GM20000 (cell line): ENCODE measurements at regions not wholly inside any gene's neighbourhood (a gene's known extent, or its start where the extent isn't known, plus 50 kb on each side); places are given as distances from the start of the nearest gene placed in this dataset.
"Not testable (repeated sequence)": the region's sequence is repeated elsewhere in the genome, so short reads cannot be mapped to it uniquely, and the experiment has no call there.

Experiments used
- DNase-seq: peaks from one replicate; pipeline ENCODE4 v3.0.0; 2012; ENCODE audit warnings: low spot score
- CTCF ChIP-seq: IDR thresholded peaks from 2 replicates; pipeline ENCODE4 v1.5.1; 2012; ENCODE audit warnings: mild to moderate bottlenecking, control low read depth; ENCODE audit errors: extremely low read depth, missing control alignments

GRCh38 chr7:13724977-13725566 lies 264.4 kb downstream of the ETV1 start:
- TF ChIP-seq CTCF, result no peak
- no peak for DNase-seq

DNA sequence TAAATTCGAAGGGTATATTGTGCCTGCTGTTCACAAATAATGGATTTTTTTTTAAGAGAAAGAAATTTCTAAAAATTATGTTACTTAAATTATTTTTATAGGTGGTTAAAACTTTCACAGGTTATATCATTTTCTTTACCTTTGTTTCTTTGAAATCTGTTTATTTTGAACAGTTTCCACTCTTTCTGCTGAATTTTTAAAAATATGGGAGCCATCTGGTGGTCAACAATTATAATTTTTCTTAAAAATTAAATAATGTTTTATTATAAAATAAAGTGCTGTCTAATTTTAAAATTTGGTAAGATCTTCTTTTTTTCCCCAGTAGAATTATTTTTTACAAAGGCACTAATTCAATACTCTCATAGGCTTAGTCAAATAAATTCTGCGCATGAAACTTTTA lies 263.9 kb downstream of the ETV1 start:
- TF ChIP-seq CTCF, result no peak
- no peak for DNase-seq

DNA sequence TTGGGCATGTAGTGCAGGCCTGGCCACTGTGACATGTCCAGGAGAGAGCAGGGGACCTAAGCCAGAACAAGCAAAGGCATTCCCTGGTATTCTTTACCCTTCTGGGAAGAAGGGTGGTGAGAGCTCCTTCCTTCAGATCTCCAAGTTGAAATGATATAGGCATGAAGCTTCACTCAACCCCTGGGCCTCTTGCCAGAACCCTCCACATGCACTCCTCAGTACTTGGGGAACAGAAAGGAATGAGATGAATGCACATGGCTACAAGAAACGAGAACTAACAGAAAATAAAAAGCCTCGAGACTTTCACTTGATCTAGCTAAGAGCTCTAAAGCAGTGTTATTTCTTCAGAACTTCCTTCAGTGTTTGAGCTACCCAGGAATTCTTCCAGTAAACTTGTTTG lies 262.2 kb downstream of the ETV1 start:
- no peak for DNase-seq
- TF ChIP-seq CTCF, result no peak

- TF ChIP-seq CTCF, result no peak
- DNase-seq, result no peak
These were observed 261.7 kb downstream of the ETV1 start for GRCh38 chr7:13727751-13728150.

DNA sequence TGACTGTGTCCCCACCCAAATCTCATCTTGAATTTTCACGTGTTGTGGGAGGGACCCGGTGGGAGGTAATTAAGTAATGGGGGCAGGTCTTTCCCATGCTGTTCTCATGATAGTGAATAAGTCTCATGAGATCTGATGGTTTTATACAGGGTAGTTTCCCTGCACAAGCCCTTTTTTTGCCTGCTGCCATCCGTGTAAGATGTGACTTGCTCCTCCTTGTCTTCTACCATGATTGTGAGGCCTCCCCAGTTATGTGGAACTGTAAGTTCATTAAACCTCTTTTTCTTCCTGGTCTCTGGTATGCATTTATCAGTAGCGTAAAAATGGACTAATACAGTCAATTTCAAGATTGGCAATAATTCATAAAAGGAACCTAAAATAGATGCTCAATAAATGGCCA lies 261.0 kb downstream of the ETV1 start:
- DNase-seq, result not testable (repeated sequence)

GRCh38 chr7:13731643-13732042 lies 257.8 kb downstream of the ETV1 start:
- TF ChIP-seq CTCF, result no peak
- no peak for DNase-seq

- no peak for TF ChIP-seq CTCF
- DNase-seq, result no peak
These were observed 251.9 kb downstream of the ETV1 start for GRCh38 chr7:13737563-13737962.

DNA sequence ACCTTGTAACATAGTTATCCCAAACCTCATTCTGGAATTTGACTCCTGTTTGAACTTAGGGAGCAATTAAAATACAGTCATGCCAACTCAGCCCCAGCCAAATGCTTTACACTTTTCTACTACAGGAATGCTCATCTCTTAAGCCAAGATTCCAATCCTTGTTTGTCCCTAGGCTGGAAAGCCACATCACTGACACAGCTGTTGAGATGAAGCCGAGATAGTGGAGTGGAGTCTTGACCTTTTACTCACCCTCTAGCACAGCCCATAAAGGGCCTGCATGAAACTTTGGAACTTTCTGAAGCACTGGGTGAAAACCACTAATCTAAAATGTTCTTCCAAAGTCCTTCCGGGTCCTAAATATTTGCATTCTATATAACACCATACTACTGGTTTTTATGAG lies 247.3 kb downstream of the ETV1 start:
- no peak for TF ChIP-seq CTCF
- no peak for DNase-seq
